ENCODE measurements at regions not wholly inside any gene's neighbourhood (a gene's known extent, or its start where the extent isn't known, plus 50 kb on each side); places are given as distances from the start of the nearest gene placed in this dataset.

- no peak for TF ChIP-seq MYPOP (CRISPR knock-in tag; IDR thresholded peaks at IDR 0.05)
- TF ChIP-seq FOXM1 (CRISPR knock-in tag; IDR thresholded peaks at IDR 0.05) = no peak
- TF ChIP-seq MTF2 (CRISPR knock-in tag; IDR thresholded peaks at IDR 0.05; ENCODE audit: borderline replicate concordance) = no peak
- TF ChIP-seq SNAI1 (CRISPR knock-in tag; IDR thresholded peaks at IDR 0.05; ENCODE audit: borderline replicate concordance) = no peak
- no peak for TF ChIP-seq ZNF34 (CRISPR knock-in tag; IDR thresholded peaks at IDR 0.05; ENCODE audit: borderline replicate concordance)
- TF ChIP-seq FOSL2 (CRISPR knock-in tag; IDR thresholded peaks at IDR 0.05) = no peak
- no peak for TF ChIP-seq PAX8 (CRISPR knock-in tag; IDR thresholded peaks at IDR 0.05; ENCODE audit: borderline replicate concordance)
These were observed 190.6 kb upstream of the GRIA1 start (continued) for GRCh38 chr5:153299891-153300290.

GRCh38 chr5:153308282-153308681 is 182.2 kb upstream of the GRIA1 start:
- CTCF ChIA-PET (ENCODE audit: low intra/inter-chr PET ratio, low total read pairs) = no interaction called here
- intact Hi-C loops (cut with micrococcal nuclease; ENCODE audit: unreplicated experiment) (no loop called here), in situ Hi-C loops (cut with HindIII; ENCODE audit: extremely low pct_ligation_motif_present, low pct_unique_long_range_greater_than_20kb) (no loop called here)
- Histone ChIP-seq H4K20me1 (ENCODE audit: insufficient read depth, low read length) (no peaks in the 10 kb centered on the region), H3K4me2 (ENCODE audit: low read depth, low read length) (no peak overlapping the region), H2AFZ (ENCODE audit: low read length) (no peak overlapping the region), H3K4me1 (ENCODE audit: insufficient read depth, low read length) (no peaks in the 10 kb centered on the region), H3K9me3 (ENCODE audit: low read length) (peaks cover 33% of the 10 kb centered on the region), H3K9ac (ENCODE audit: insufficient read depth, low read depth, low read length) (no peak overlapping the region), H3K4me3 (replicated peaks in 1 of 3; ENCODE audit: insufficient read depth in 1 of 3, low read depth in 2 of 3, low read length in 3 of 3) (no peak overlapping the region), H3K79me2 (ENCODE audit: insufficient read depth, low read length) (no peaks in the 10 kb centered on the region), H3K36me3 (replicated peaks in 1 of 2; ENCODE audit: control insufficient read depth in 1 of 2, insufficient read depth in 2 of 2, low read length in 2 of 2) (no peaks in the 10 kb centered on the region), H3K27ac (ENCODE audit: extremely low read length, insufficient read depth, low read length) (no peak overlapping the region), H3K27me3 (ENCODE audit: control insufficient read depth in 1 of 2, insufficient read depth in 2 of 2, low read length in 2 of 2) (no peaks in the 10 kb centered on the region)
- 0% methylated on average over 1 of the region's 1 CpG for WGBS (ENCODE audit: low lambda C conversion rate)
- ATAC-seq = no peak
- DNase-seq (ENCODE audit: low spot score) = no peak
- POLR2A ChIA-PET = no interaction called here
- no peak for FAIRE-seq
- no TSS peak for BruUV-seq (replicated peaks)
- TF ChIP-seq GLI4 (CRISPR knock-in tag; IDR thresholded peaks at IDR 0.05; ENCODE audit: borderline replicate concordance) = no peak
- no peak for TF ChIP-seq GABPA (IDR thresholded peaks at IDR 0.05; ENCODE audit: low read depth, low read length)
- TF ChIP-seq GABPA (CRISPR knock-in tag; IDR thresholded peaks at IDR 0.05; ENCODE audit: low read depth) = no peak
- TF ChIP-seq ZBTB44 (CRISPR knock-in tag; IDR thresholded peaks at IDR 0.05) = no peak
- TF ChIP-seq ZFP36 (IDR thresholded peaks at IDR 0.05; ENCODE audit: borderline replicate concordance, low read depth, low read length, partially characterized antibody) = no peak
- no peak for TF ChIP-seq TOPORS (CRISPR knock-in tag; IDR thresholded peaks at IDR 0.05)
- TF ChIP-seq BCLAF1 (IDR thresholded peaks at IDR 0.05) = no peak
- TF ChIP-seq TBX2 (CRISPR knock-in tag; IDR thresholded peaks at IDR 0.05; ENCODE audit: borderline replicate concordance) = no peak
- TF ChIP-seq NFE2 (CRISPR knock-in tag; IDR thresholded peaks at IDR 0.05) = no peak
- TF ChIP-seq MAFG (CRISPR knock-in tag; IDR thresholded peaks at IDR 0.05) = no peak
- TF ChIP-seq RFXANK (CRISPR knock-in tag; IDR thresholded peaks at IDR 0.05) = no peak
- TF ChIP-seq PHF20 (CRISPR knock-in tag; IDR thresholded peaks at IDR 0.05) = no peak
- no peak for TF ChIP-seq ZNF724P (CRISPR knock-in tag; IDR thresholded peaks at IDR 0.05; ENCODE audit: borderline replicate concordance)
- no peak for TF ChIP-seq ZNF672 (CRISPR knock-in tag; IDR thresholded peaks at IDR 0.05)
- no peak for TF ChIP-seq HNRNPH1 (optimal IDR thresholded peaks at IDR 0.05; ENCODE audit: low read depth, low read length)
